DOHH2 (cell line): ENCODE measurements at regions not wholly inside any gene's neighbourhood (a gene's known extent, or its start where the extent isn't known, plus 50 kb on each side); places are given as distances from the start of the nearest gene placed in this dataset.

ENCODE experiments used
- EZH2phosphoT487 ChIP-seq: fragments of 200-600 bp; sonication (generic); IDR thresholded peaks from 2 replicates; pipeline ENCODE4 v1.6.1; 2017; ENCODE audit warnings: borderline replicate concordance, mild to moderate bottlenecking, antibody characterized with exemption, low read length, moderate library complexity, mixed read lengths
- TF ChIP-seq, protein P1 (sequence below): fragments of 200-600 bp; sonication (generic); IDR thresholded peaks from one replicate; pipeline ENCODE4 v1.5.1; 2014; ENCODE audit warnings: antibody characterized with exemption, mild to moderate bottlenecking, low read depth, low read length; ENCODE audit not compliant: poor library complexity, severe bottlenecking

DNA sequence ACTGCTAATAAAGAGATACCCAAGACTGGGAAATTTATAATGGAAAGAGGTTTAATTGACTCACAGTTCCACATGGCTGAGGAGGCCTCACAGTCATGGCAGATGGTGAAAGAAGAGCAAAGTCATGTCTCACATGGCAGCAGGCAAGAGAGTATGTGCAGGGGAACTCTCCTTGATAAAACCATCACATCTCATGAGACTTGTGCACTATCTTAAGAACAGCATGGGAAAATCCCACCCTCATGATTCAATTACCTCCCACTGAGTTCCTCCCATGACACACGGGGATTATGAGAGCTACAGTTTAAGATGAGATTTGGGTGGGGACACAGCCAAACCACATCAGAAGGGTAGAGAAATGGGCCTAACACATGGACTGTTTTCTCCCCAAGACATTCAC is 156.3 kb downstream of the CCDC71L start:
- TF ChIP-seq, protein P1, sequence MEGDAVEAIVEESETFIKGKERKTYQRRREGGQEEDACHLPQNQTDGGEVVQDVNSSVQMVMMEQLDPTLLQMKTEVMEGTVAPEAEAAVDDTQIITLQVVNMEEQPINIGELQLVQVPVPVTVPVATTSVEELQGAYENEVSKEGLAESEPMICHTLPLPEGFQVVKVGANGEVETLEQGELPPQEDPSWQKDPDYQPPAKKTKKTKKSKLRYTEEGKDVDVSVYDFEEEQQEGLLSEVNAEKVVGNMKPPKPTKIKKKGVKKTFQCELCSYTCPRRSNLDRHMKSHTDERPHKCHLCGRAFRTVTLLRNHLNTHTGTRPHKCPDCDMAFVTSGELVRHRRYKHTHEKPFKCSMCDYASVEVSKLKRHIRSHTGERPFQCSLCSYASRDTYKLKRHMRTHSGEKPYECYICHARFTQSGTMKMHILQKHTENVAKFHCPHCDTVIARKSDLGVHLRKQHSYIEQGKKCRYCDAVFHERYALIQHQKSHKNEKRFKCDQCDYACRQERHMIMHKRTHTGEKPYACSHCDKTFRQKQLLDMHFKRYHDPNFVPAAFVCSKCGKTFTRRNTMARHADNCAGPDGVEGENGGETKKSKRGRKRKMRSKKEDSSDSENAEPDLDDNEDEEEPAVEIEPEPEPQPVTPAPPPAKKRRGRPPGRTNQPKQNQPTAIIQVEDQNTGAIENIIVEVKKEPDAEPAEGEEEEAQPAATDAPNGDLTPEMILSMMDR = no peak
- no peak for TF ChIP-seq EZH2phosphoT487
